Suprapubic skin (tissue), 4 donors: ENCODE measurements at regions not wholly inside any gene's neighbourhood (a gene's known extent, or its start where the extent isn't known, plus 50 kb on each side); places are given as distances from the start of the nearest gene placed in this dataset.
A peak's percentile ranks its signal among the peaks of the same experiment; 100 is the strongest.
"Not testable (repeated sequence)": the region's sequence is repeated elsewhere in the genome, so short reads cannot be mapped to it uniquely, and the experiment has no call there.

Experiments
- DNase-seq, 2 donors: peaks; one replicate each; pipeline ENCODE4 v3.0.0-alpha.2; 2019; ENCODE audit warnings: low spot score in 2 of 2
- H3K27ac ChIP-seq: fragments of 200-600 bp; sonication (generic); one replicate; pipeline ENCODE4 v1.5.1; 2019
- H3K27me3 ChIP-seq: fragments of 200-600 bp; sonication (generic); one replicate; pipeline ENCODE4 v1.5.1; 2019
- H3K36me3 ChIP-seq: fragments of 200-600 bp; sonication (generic); one replicate; pipeline ENCODE4 v1.5.1; 2019
- H3K4me1 ChIP-seq: fragments of 200-600 bp; sonication (generic); one replicate; pipeline ENCODE4 v1.5.1; 2019
- H3K4me3 ChIP-seq: fragments of 200-600 bp; sonication (generic); one replicate; pipeline ENCODE4 v1.5.1; 2019; ENCODE audit warnings: mild to moderate bottlenecking
- H3K9me3 ChIP-seq: fragments of 200-600 bp; sonication (generic); one replicate; pipeline ENCODE4 v1.5.1; 2019
- CTCF ChIP-seq, 2 donors: fragments of 200-600 bp in 1 of 2; fragments of 450-650 bp in 1 of 2; sonication (generic) in 1 of 2; IDR thresholded peaks; one replicate each; pipeline ENCODE4 v1.5.1; 2016 to 2019; ENCODE audit warnings: antibody characterized with exemption in 2 of 2, mild to moderate bottlenecking in 1 of 2, moderate library complexity in 1 of 2
- EP300 ChIP-seq: sonication (generic); formaldehyde crosslinking; IDR thresholded peaks from one replicate; pipeline ENCODE4 v1.6.1; 2017; ENCODE audit warnings: antibody characterized with exemption
- POLR2A ChIP-seq, 2 donors: fragments of 450-650 bp; IDR thresholded peaks; one replicate each; pipeline ENCODE4 v1.6.1; 2017; ENCODE audit warnings: antibody characterized with exemption in 2 of 2, mild to moderate bottlenecking in 2 of 2, moderate library complexity in 2 of 2
- POLR2AphosphoS5 ChIP-seq, 3 donors: sonication (generic); formaldehyde crosslinking; IDR thresholded peaks; one replicate each; pipeline ENCODE4 v1.6.1; 2017; ENCODE audit warnings: antibody characterized with exemption in 3 of 3
- WGBS: methylation state at CpG from one replicate; pipeline ENCODE4 v1.1.5; 2018; 5-methylcytosine and 5-hydroxymethylcytosine counted together

- Histone ChIP-seq H3K4me1 (no peaks in the 10 kb centered on the region), H3K9me3 (no peaks in the 10 kb centered on the region), H3K36me3 (no peaks in the 10 kb centered on the region), H3K27ac (no peak overlapping the region), H3K27me3 (no peaks in the 10 kb centered on the region), H3K4me3 (no peak overlapping the region)
- no peak for DNase-seq
- no peak for TF ChIP-seq CTCF (IDR thresholded peaks at IDR 0.05)
- no peak for TF ChIP-seq POLR2AphosphoS5 (IDR thresholded peaks at IDR 0.05)
- no peak for TF ChIP-seq POLR2A (IDR thresholded peaks at IDR 0.05)
- WGBS, result 69% methylated on average over 10 of the region's 10 CpGs
Measured at GRCh38 chr17:13099089-13099735, 81.4 kb upstream of the ELAC2 start.

DNA sequence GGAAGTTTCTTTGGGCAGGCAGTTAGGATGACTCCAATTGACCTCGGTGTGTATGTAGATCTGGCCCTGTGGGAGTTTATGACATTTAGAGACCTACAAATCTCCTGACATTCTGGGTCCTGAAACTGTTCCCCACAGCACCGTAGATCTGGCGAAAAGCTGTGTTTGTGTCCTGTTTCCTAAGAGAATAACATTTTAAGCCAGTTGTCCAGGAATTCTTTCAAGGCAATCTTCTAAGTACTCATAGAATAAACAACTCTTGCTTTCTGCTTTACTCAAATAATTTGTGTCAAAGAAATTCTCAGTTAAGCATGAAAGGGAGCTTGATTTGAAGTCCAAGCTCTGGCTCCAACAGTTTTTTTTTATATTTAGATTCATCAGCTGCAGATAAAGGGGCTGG is 78.5 kb upstream of the ELAC2 start:
- Histone ChIP-seq H3K27ac (no peak overlapping the region), H3K27me3 (no peaks in the 10 kb centered on the region), H3K4me1 (no peaks in the 10 kb centered on the region), H3K4me3 (no peak overlapping the region), H3K36me3 (no peaks in the 10 kb centered on the region), H3K9me3 (no peaks in the 10 kb centered on the region)
- TF ChIP-seq CTCF (IDR thresholded peaks at IDR 0.05) (no peak), POLR2AphosphoS5 (IDR thresholded peaks at IDR 0.05) (no peak), POLR2A (IDR thresholded peaks at IDR 0.05) (no peak)
- no peak for DNase-seq
- WGBS, result 69% methylated on average over 3 of the region's 3 CpGs

GRCh38 chr17:13092010-13092409 is 74.2 kb upstream of the ELAC2 start:
- WGBS, result 90% methylated on average over 5 of the region's 5 CpGs
- not testable (repeated sequence) for H3K9me3 ChIP-seq

GRCh38 chr17:13088666-13089065 is 70.8 kb upstream of the ELAC2 start:
- H3K4me3 ChIP-seq, result no peak overlapping the region
- no peaks in the 10 kb centered on the region for H3K27me3 ChIP-seq
- peaks cover 6% of the 10 kb centered on the region for H3K4me1 ChIP-seq
- no peaks in the 10 kb centered on the region for H3K36me3 ChIP-seq
- TF ChIP-seq POLR2AphosphoS5 (IDR thresholded peaks at IDR 0.05), result no peak
- TF ChIP-seq POLR2A (IDR thresholded peaks at IDR 0.05), result no peak
- no peak for TF ChIP-seq CTCF (IDR thresholded peaks at IDR 0.05)
- 76% methylated on average over 5 of the region's 5 CpGs for WGBS
- no peak for DNase-seq
- no peaks in the 10 kb centered on the region for H3K9me3 ChIP-seq
- no peak overlapping the region for H3K27ac ChIP-seq

More at GRCh38 chr17:13092010-13092409, 74.2 kb upstream of the ELAC2 start:
- not testable (repeated sequence) for DNase-seq, H3K27ac ChIP-seq, H3K4me1 ChIP-seq, H3K4me3 ChIP-seq, H3K27me3 ChIP-seq, H3K36me3 ChIP-seq

DNA sequence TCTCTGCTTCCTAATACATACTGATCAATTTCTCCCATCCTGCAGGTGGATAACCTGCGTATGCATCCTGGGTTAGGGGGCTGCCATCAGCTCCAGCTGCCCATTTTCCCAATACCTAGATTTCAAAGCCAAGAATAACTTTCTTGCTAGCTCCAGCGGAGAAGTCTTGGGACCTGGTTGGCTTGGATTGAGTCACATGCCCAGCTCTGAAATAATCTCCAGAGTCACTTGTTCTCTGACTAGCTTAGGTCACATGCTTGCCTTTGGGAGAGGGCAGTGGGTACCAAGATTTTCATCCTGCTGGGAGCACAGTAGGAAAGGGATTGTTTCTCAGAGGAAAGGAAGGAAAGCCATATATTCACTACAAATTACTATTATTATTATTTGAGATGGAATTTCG is 70.0 kb upstream of the ELAC2 start:
- H3K36me3 ChIP-seq, result no peaks in the 10 kb centered on the region
- no peaks in the 10 kb centered on the region for H3K9me3 ChIP-seq
- H3K4me3 ChIP-seq, result no peak overlapping the region
- H3K27me3 ChIP-seq, result no peaks in the 10 kb centered on the region
- no peak for TF ChIP-seq CTCF (IDR thresholded peaks at IDR 0.05)
- H3K4me1 ChIP-seq, result peaks cover 6% of the 10 kb centered on the region
- no peak for DNase-seq
- WGBS, result 78% methylated on average over 3 of the region's 3 CpGs
- no peak overlapping the region for H3K27ac ChIP-seq

- Histone ChIP-seq H3K36me3 (no peaks in the 10 kb centered on the region), H3K27ac (peak overlapping the region; percentile 14)
- WGBS, result 29% methylated on average over 11 of the region's 11 CpGs
Measured at GRCh38 chr17:13086142-13086769, 68.4 kb upstream of the ELAC2 start.

More at GRCh38 chr17:13086142-13086769, 68.4 kb upstream of the ELAC2 start:
- no peaks in the 10 kb centered on the region for H3K27me3 ChIP-seq
- TF ChIP-seq POLR2AphosphoS5 (IDR thresholded peaks at IDR 0.05) (peak in 1 of 3 donors; percentile 35), EP300 (no peak)
- DNase-seq, result no peak
- peaks cover 6% of the 10 kb centered on the region for H3K4me1 ChIP-seq
- H3K9me3 ChIP-seq, result no peaks in the 10 kb centered on the region
- H3K4me3 ChIP-seq, result no peak overlapping the region
